ENCODE measurements at regions not wholly inside any gene's neighbourhood (a gene's known extent, or its start where the extent isn't known, plus 50 kb on each side); places are given as distances from the start of the nearest gene placed in this dataset.

GRCh38 chr16:74169687-74170376 is 126.8 kb upstream of the PSMD7 start:
- no peak for DNase-seq

GRCh38 chr16:74169066-74169465 is 127.5 kb upstream of the PSMD7 start:
- no peak for DNase-seq

GRCh38 chr16:74168445-74168844 is 128.2 kb upstream of the PSMD7 start:
- DNase-seq = no peak

GRCh38 chr16:74166456-74166855 is 130.2 kb upstream of the PSMD7 start:
- DNase-seq = no peak

GRCh38 chr16:74165566-74166080 is 131.0 kb upstream of the PSMD7 start:
- DNase-seq = no peak

GRCh38 chr16:74160759-74161158 is 135.9 kb upstream of the PSMD7 start:
- DNase-seq = no peak

GRCh38 chr16:74153773-74154172 is 142.8 kb upstream of the PSMD7 start:
- DNase-seq = no peak

- no peak for DNase-seq
Measured at GRCh38 chr16:74146643-74147042, 150.0 kb upstream of the PSMD7 start.

GRCh38 chr16:74143171-74143570 is 153.4 kb upstream of the PSMD7 start:
- no peak for DNase-seq

GRCh38 chr16:74141015-74141414 is 155.6 kb upstream of the PSMD7 start:
- DNase-seq = no peak

- no peak for DNase-seq
Measured at GRCh38 chr16:74140557-74140956, 156.1 kb upstream of the PSMD7 start.

- no peak for DNase-seq
Measured at GRCh38 chr16:74123826-74124225, 172.8 kb upstream of the PSMD7 start.

GRCh38 chr16:74123195-74123594 is 173.4 kb upstream of the PSMD7 start:
- DNase-seq = no peak

GRCh38 chr16:74117798-74118197 is 178.8 kb upstream of the PSMD7 start:
- no peak for DNase-seq

- DNase-seq = no peak
Measured at GRCh38 chr16:74113545-74113944, 183.1 kb upstream of the PSMD7 start.

- no peak for DNase-seq
Measured at GRCh38 chr16:74111456-74111982, 185.1 kb upstream of the PSMD7 start.

GRCh38 chr16:74107795-74108610 is 188.6 kb upstream of the PSMD7 start:
- DNase-seq = peak; percentile 73 to 86 (median 83)

GRCh38 chr16:74104022-74104421 is 192.6 kb upstream of the PSMD7 start:
- no peak for DNase-seq

- DNase-seq = no peak
Measured at GRCh38 chr16:74101379-74102137, 195.1 kb upstream of the PSMD7 start.

GRCh38 chr16:74100395-74101326 is 196.0 kb upstream of the PSMD7 start:
- no peak for DNase-seq

- no peak for DNase-seq
Measured at GRCh38 chr16:74099530-74099929, 197.1 kb upstream of the PSMD7 start.

- DNase-seq = peak in 1 of 3 donors; percentile 24
Measured at GRCh38 chr16:74094962-74095361, 201.7 kb upstream of the PSMD7 start.
